ENCODE measurements at regions not wholly inside any gene's neighbourhood (a gene's known extent, or its start where the extent isn't known, plus 50 kb on each side); places are given as distances from the start of the nearest gene placed in this dataset.

- Histone ChIP-seq H3K9me3 (no peaks in the 10 kb centered on the region), H3K4me3 (no peak overlapping the region), H3K27ac (no peak overlapping the region), H3K4me1 (no peaks in the 10 kb centered on the region), H3K36me3 (no peaks in the 10 kb centered on the region), H3K27me3 (no peaks in the 10 kb centered on the region)
- TF ChIP-seq POLR2A (IDR thresholded peaks at IDR 0.05) (no peak), CTCF (IDR thresholded peaks at IDR 0.05) (no peak)
- no peak for DNase-seq
Measured at GRCh38 chr11:95575517-95575916, 214.1 kb downstream of the FAM76B start.

- Histone ChIP-seq H3K4me1 (no peaks in the 10 kb centered on the region), H3K27me3 (no peaks in the 10 kb centered on the region), H3K9me3 (no peaks in the 10 kb centered on the region), H3K4me3 (no peak overlapping the region), H3K27ac (no peak overlapping the region), H3K36me3 (no peaks in the 10 kb centered on the region)
- DNase-seq = no peak
- TF ChIP-seq POLR2A (IDR thresholded peaks at IDR 0.05) (no peak), CTCF (IDR thresholded peaks at IDR 0.05) (no peak)
Measured at GRCh38 chr11:95571718-95572260, 217.8 kb downstream of the FAM76B start.

- Histone ChIP-seq H3K4me3 (no peak overlapping the region), H3K27ac (no peak overlapping the region), H3K9me3 (no peaks in the 10 kb centered on the region), H3K27me3 (no peaks in the 10 kb centered on the region), H3K36me3 (no peaks in the 10 kb centered on the region), H3K4me1 (no peaks in the 10 kb centered on the region)
- no peak for DNase-seq
- TF ChIP-seq CTCF (IDR thresholded peaks at IDR 0.05) (no peak), POLR2A (IDR thresholded peaks at IDR 0.05) (no peak)
Measured at GRCh38 chr11:95570845-95571244, 218.7 kb downstream of the FAM76B start.

GRCh38 chr11:95569207-95569606, 220.4 kb downstream of the FAM76B start:
- H3K36me3 ChIP-seq = no peaks in the 10 kb centered on the region
- TF ChIP-seq CTCF (IDR thresholded peaks at IDR 0.05) (no peak), POLR2A (IDR thresholded peaks at IDR 0.05) (no peak)
- H3K4me3 ChIP-seq = no peak overlapping the region
- no peak for DNase-seq
- H3K27me3 ChIP-seq = no peaks in the 10 kb centered on the region
- no peaks in the 10 kb centered on the region for H3K4me1 ChIP-seq
- no peak overlapping the region for H3K27ac ChIP-seq
- H3K9me3 ChIP-seq = no peaks in the 10 kb centered on the region

GRCh38 chr11:95568281-95568680, 221.3 kb downstream of the FAM76B start:
- Histone ChIP-seq H3K36me3 (no peaks in the 10 kb centered on the region), H3K4me1 (no peaks in the 10 kb centered on the region), H3K9me3 (no peaks in the 10 kb centered on the region), H3K27ac (no peak overlapping the region), H3K27me3 (no peaks in the 10 kb centered on the region), H3K4me3 (no peak overlapping the region)
- no peak for TF ChIP-seq CTCF (IDR thresholded peaks at IDR 0.05)
- TF ChIP-seq POLR2A (IDR thresholded peaks at IDR 0.05) = no peak
- DNase-seq = no peak

- no peak for DNase-seq
- Histone ChIP-seq H3K4me3 (no peak overlapping the region), H3K9me3 (no peaks in the 10 kb centered on the region), H3K4me1 (no peaks in the 10 kb centered on the region), H3K27ac (no peak overlapping the region), H3K36me3 (no peaks in the 10 kb centered on the region), H3K27me3 (no peaks in the 10 kb centered on the region)
- TF ChIP-seq POLR2A (IDR thresholded peaks at IDR 0.05) (no peak), CTCF (IDR thresholded peaks at IDR 0.05) (no peak)
Measured at GRCh38 chr11:95567685-95568084, 221.9 kb downstream of the FAM76B start.

Measured in Peyer's patch (tissue), 4 donors.